ENCODE measurements at regions not wholly inside any gene's neighbourhood (a gene's known extent, or its start where the extent isn't known, plus 50 kb on each side); places are given as distances from the start of the nearest gene placed in this dataset.

DNA sequence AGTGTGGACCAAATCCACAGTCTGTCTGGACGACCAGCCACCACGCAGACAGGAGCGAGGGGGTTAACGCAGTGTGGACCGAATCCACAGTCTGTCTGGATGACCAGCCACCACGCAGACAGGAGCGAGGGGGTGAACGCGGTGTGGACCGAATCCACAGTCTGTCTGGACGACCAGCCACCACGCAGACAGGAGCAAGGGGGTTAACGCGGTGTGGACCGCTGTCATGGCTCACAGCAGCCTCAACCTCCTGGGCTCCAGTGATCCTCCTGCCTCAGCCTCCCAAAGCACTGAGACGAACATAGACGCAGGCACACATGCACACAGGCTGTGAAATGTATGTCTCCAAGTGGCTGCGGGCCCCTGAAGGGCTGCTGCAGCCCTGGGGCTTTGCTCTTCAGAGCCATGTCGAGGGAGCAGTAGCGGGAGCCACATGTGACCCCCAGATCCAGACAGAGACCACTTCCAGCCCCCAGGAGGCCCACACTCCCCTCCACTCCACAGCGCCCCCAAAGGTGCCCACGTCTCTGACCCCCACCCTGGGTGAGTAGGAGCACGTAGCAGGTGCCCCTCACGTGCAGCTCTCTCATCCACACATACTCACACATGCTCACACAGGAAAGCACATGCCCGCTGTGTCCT, 98.1 kb downstream of the YTHDF1 start:
- ChIA-PET CTCF (no interaction called here), POLR2A (no interaction called here)
- no peaks in the 10 kb centered on the region for H3K36me3 Mint-ChIP-seq
- TF ChIP-seq MYBL2 (CRISPR knock-in tag; IDR thresholded peaks at IDR 0.05): no peak
- no peak for TF ChIP-seq ZNF396 (CRISPR knock-in tag; IDR thresholded peaks at IDR 0.05; ENCODE audit: borderline replicate concordance)
- no peak for TF ChIP-seq ARID4B (CRISPR knock-in tag; IDR thresholded peaks at IDR 0.05; ENCODE audit: borderline replicate concordance)
- TF ChIP-seq SMAD3 (CRISPR knock-in tag; IDR thresholded peaks at IDR 0.05; ENCODE audit: borderline replicate concordance): no peak
- TF ChIP-seq CDX4 (CRISPR knock-in tag; IDR thresholded peaks at IDR 0.05; ENCODE audit: borderline replicate concordance): no peak
- TF ChIP-seq NFATC4 (CRISPR knock-in tag; IDR thresholded peaks at IDR 0.05): no peak
- TF ChIP-seq FOXJ3 (CRISPR knock-in tag; IDR thresholded peaks at IDR 0.05; ENCODE audit: borderline replicate concordance): no peak
- no peak for TF ChIP-seq ZNF263 (CRISPR knock-in tag; IDR thresholded peaks at IDR 0.05; ENCODE audit: low read depth)
- no peaks in the 10 kb centered on the region for H3K9me3 Mint-ChIP-seq
- peaks cover 26% of the 10 kb centered on the region for H3K27me3 Mint-ChIP-seq (ENCODE audit: low read depth)
- no peak overlapping the region for H3K27ac Mint-ChIP-seq
- no peak for DNase-seq (ENCODE audit: low spot score)
- no peaks in the 10 kb centered on the region for H3K4me1 Mint-ChIP-seq
- no peak for ATAC-seq
- no peak overlapping the region for H3K4me3 Mint-ChIP-seq

DNA sequence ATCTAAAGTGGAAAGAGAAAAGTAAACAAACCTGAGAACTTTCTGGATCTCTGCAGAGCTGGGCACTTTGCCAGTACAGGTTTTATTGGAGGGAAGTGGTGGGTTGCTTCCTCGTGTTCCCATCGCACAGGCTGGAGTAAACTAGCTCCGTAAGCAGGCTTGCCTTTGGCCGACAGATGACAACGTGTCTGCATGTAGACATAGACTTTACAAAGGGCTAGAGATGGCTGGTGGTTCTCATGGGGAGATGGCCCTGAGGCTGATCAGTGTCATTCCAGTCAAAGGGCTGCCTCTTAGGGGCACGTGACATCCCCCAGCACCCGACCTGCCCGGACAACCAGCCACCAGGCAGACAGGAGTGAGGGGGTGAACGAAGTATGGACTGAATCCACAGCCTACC, 98.8 kb downstream of the YTHDF1 start:
- ChIA-PET CTCF (interaction anchor here (1.4 to 1.6 kb wide), 2 partner anchors 61 to 106 kb away, joined by 4 read pairs; no protein-coding TSS in a partner anchor), POLR2A (no interaction called here)
- no peaks in the 10 kb centered on the region for H3K36me3 Mint-ChIP-seq
- no peak overlapping the region for H3K4me3 Mint-ChIP-seq
- no peaks in the 10 kb centered on the region for H3K9me3 Mint-ChIP-seq
- H3K27ac Mint-ChIP-seq: no peak overlapping the region
- TF ChIP-seq ATF6 (CRISPR knock-in tag; IDR thresholded peaks at IDR 0.05) (no peak), ERG (CRISPR knock-in tag; IDR thresholded peaks at IDR 0.05) (no peak)
- TF ChIP-seq, protein P1, sequence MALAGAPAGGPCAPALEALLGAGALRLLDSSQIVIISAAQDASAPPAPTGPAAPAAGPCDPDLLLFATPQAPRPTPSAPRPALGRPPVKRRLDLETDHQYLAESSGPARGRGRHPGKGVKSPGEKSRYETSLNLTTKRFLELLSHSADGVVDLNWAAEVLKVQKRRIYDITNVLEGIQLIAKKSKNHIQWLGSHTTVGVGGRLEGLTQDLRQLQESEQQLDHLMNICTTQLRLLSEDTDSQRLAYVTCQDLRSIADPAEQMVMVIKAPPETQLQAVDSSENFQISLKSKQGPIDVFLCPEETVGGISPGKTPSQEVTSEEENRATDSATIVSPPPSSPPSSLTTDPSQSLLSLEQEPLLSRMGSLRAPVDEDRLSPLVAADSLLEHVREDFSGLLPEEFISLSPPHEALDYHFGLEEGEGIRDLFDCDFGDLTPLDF (CRISPR knock-in tag; IDR thresholded peaks at IDR 0.05): no peak
- H3K27me3 Mint-ChIP-seq (ENCODE audit: low read depth): peaks cover 26% of the 10 kb centered on the region
- DNase-seq (ENCODE audit: low spot score): no peak
- no peaks in the 10 kb centered on the region for H3K4me1 Mint-ChIP-seq
- ATAC-seq: no peak

Data from WTC11 (cell line).